HEK293 (cell line): ENCODE measurements at regions not wholly inside any gene's neighbourhood (a gene's known extent, or its start where the extent isn't known, plus 50 kb on each side); places are given as distances from the start of the nearest gene placed in this dataset.

Experiments
- BCL11A ChIP-seq: fragments of 450-650 bp; formaldehyde crosslinking; IDR thresholded peaks from 2 replicates; pipeline ENCODE4 v1.5.1; 2016; ENCODE audit warnings: low read depth, missing biosample characterization, missing genetic modification characterization
- ELK4 ChIP-seq: IDR thresholded peaks from 2 replicates; pipeline ENCODE4 v1.6.1; 2011; ENCODE audit warnings: mild to moderate bottlenecking, low read depth, low read length, borderline replicate concordance
- FEZF1 ChIP-seq: fragments of 450-650 bp; formaldehyde crosslinking; IDR thresholded peaks from 2 replicates; pipeline ENCODE4 v1.5.1; 2016; ENCODE audit warnings: missing biosample characterization, missing genetic modification characterization
- GLI4 ChIP-seq: fragments of 450-650 bp; formaldehyde crosslinking; IDR thresholded peaks from 2 replicates; pipeline ENCODE4 v1.5.1; 2016; ENCODE audit warnings: missing biosample characterization, missing genetic modification characterization
- GLIS1 ChIP-seq: fragments of 450-650 bp; formaldehyde crosslinking; IDR thresholded peaks from 2 replicates; pipeline ENCODE4 v1.5.1; 2016; ENCODE audit warnings: missing biosample characterization, missing genetic modification characterization
- KLF1 ChIP-seq: fragments of 450-650 bp; formaldehyde crosslinking; IDR thresholded peaks from 2 replicates; pipeline ENCODE4 v1.5.1; 2016; ENCODE audit warnings: missing biosample characterization, missing genetic modification characterization
- OSR2 ChIP-seq: fragments of 450-650 bp; formaldehyde crosslinking; IDR thresholded peaks from 2 replicates; pipeline ENCODE4 v1.5.1; 2016; ENCODE audit warnings: missing biosample characterization, missing genetic modification characterization
- PRDM1 ChIP-seq: fragments of 450-650 bp; formaldehyde crosslinking; IDR thresholded peaks from 2 replicates; pipeline ENCODE4; 2016; ENCODE audit warnings: missing biosample characterization, missing genetic modification characterization
- PRDM2 ChIP-seq: fragments of 450-650 bp; formaldehyde crosslinking; IDR thresholded peaks from 2 replicates; pipeline ENCODE4 v1.5.1; 2016; ENCODE audit warnings: missing biosample characterization, missing genetic modification characterization, borderline replicate concordance
- PRDM4 ChIP-seq: fragments of 450-650 bp; formaldehyde crosslinking; IDR thresholded peaks from 2 replicates; pipeline ENCODE4 v1.5.1; 2017; ENCODE audit warnings: missing biosample characterization, missing genetic modification characterization
- TRIM28 ChIP-seq: IDR thresholded peaks from 2 replicates; pipeline ENCODE4 v1.6.1; 2011; ENCODE audit warnings: low read length, control low read depth, borderline replicate concordance
- YY1 ChIP-seq: fragments of 450-650 bp; formaldehyde crosslinking; IDR thresholded peaks from 2 replicates; pipeline ENCODE4 v1.5.1; 2018; ENCODE audit warnings: missing biosample characterization, missing genetic modification characterization
- ZBTB21 ChIP-seq: fragments of 450-650 bp; formaldehyde crosslinking; IDR thresholded peaks from 2 replicates; pipeline ENCODE4 v1.5.1; 2017; ENCODE audit warnings: missing biosample characterization, missing genetic modification characterization
- ZBTB6 ChIP-seq: fragments of 450-650 bp; formaldehyde crosslinking; IDR thresholded peaks from 2 replicates; pipeline ENCODE4 v1.5.1; 2017; ENCODE audit warnings: missing biosample characterization, missing genetic modification characterization
- ZNF155 ChIP-seq: fragments of 450-650 bp; formaldehyde crosslinking; IDR thresholded peaks from 2 replicates; pipeline ENCODE4 v1.5.1; 2016; ENCODE audit warnings: missing biosample characterization, missing genetic modification characterization
- ZNF23 ChIP-seq: fragments of 450-650 bp; formaldehyde crosslinking; IDR thresholded peaks from 2 replicates; pipeline ENCODE4 v1.5.1; 2016; ENCODE audit warnings: missing biosample characterization, missing genetic modification characterization, borderline replicate concordance
- ZNF280C ChIP-seq: fragments of 450-650 bp; formaldehyde crosslinking; IDR thresholded peaks from 2 replicates; pipeline ENCODE4 v1.5.1; 2016; ENCODE audit warnings: missing biosample characterization, missing genetic modification characterization
- ZNF398 ChIP-seq: fragments of 450-650 bp; formaldehyde crosslinking; IDR thresholded peaks from 2 replicates; pipeline ENCODE4 v1.5.1; 2017; ENCODE audit warnings: missing biosample characterization, missing genetic modification characterization
- ZNF426 ChIP-seq: fragments of 450-650 bp; formaldehyde crosslinking; IDR thresholded peaks from 2 replicates; pipeline ENCODE4 v1.5.1; 2017; ENCODE audit warnings: missing biosample characterization, missing genetic modification characterization, mild to moderate bottlenecking, inconsistent platforms, moderate library complexity
- ZNF433 ChIP-seq: fragments of 450-650 bp; formaldehyde crosslinking; IDR thresholded peaks from 2 replicates; pipeline ENCODE4 v1.5.1; 2016; ENCODE audit warnings: missing biosample characterization, missing genetic modification characterization, low read depth
- ZNF501 ChIP-seq: fragments of 450-650 bp; formaldehyde crosslinking; IDR thresholded peaks from 2 replicates; pipeline ENCODE4 v1.5.1; 2016; ENCODE audit warnings: missing biosample characterization, missing genetic modification characterization
- ZNF596 ChIP-seq: fragments of 450-650 bp; IDR thresholded peaks from 2 replicates; pipeline ENCODE4 v1.5.0; 2018; ENCODE audit warnings: missing biosample characterization, mild to moderate bottlenecking, missing genetic modification characterization, moderate library complexity
- ZNF600 ChIP-seq: fragments of 450-650 bp; formaldehyde crosslinking; IDR thresholded peaks from 2 replicates; pipeline ENCODE4 v1.5.1; 2016; ENCODE audit warnings: missing biosample characterization, missing genetic modification characterization
- ZSCAN30 ChIP-seq: fragments of 450-650 bp; IDR thresholded peaks from 2 replicates; pipeline ENCODE4 v1.5.1; 2018; ENCODE audit warnings: missing biosample characterization, mild to moderate bottlenecking, missing genetic modification characterization, moderate library complexity

GRCh38 chr5:77852514-77853352, 76.6 kb upstream of the TBCA start (continued):
- TF ChIP-seq PRDM2 (tag by site-specific recombination) (no peak), OSR2 (tag by site-specific recombination) (peak; percentile 71), ELK4 (no peak), ZBTB21 (tag by site-specific recombination) (no peak), ZNF433 (no peak), TRIM28 (no peak), YY1 (tag by site-specific recombination) (no peak), ZBTB6 (tag by site-specific recombination) (0 out of 2 replicates have a peak, but pooled peaks have one; percentile 3), BCL11A (tag by site-specific recombination) (0 out of 2 replicates have a peak, but pooled peaks have one; percentile 45), PRDM1 (tag by site-specific recombination) (0 out of 2 replicates have a peak, but pooled peaks have one; percentile 15), ZNF600 (tag by site-specific recombination) (peak; percentile 64; the same call in 1 of the 2 replicates), GLIS1 (tag by site-specific recombination) (peak; percentile 55), GLI4 (no peak; the same call in 1 of the 2 replicates), ZNF155 (no peak), KLF1 (peak; percentile 57), ZNF280C (tag by site-specific recombination) (no peak), FEZF1 (peak; percentile 59), PRDM4 (tag by site-specific recombination) (peak; percentile 48; the same call in 1 of the 2 replicates), ZNF398 (tag by site-specific recombination) (peak; percentile 100), ZNF23 (no peak), ZSCAN30 (peak; percentile 57; the same call in 1 of the 2 replicates), ZNF596 (tag by site-specific recombination) (no peak), ZNF501 (peak; percentile 80; the same call in 1 of the 2 replicates), ZNF426 (tag by site-specific recombination) (no peak)
